Uterus (tissue), 2 donors: ENCODE measurements at regions not wholly inside any gene's neighbourhood (a gene's known extent, or its start where the extent isn't known, plus 50 kb on each side); places are given as distances from the start of the nearest gene placed in this dataset.

Experiments
- POLR2A ChIP-seq, 2 donors: fragments of 450-650 bp; IDR thresholded peaks; one replicate each; pipeline ENCODE4 v1.6.1; 2016; ENCODE audit warnings: antibody characterized with exemption in 2 of 2, mild to moderate bottlenecking in 1 of 2, moderate library complexity in 1 of 2
- TF ChIP-seq, protein P1 (sequence below), 4 experiments: fragments of 200-600 bp in 2 of 4; fragments of 450-650 bp in 2 of 4; sonication (generic) in 2 of 4; IDR thresholded peaks; one replicate each; pipeline ENCODE4 v1.5.1; 2016 to 2019; ENCODE audit warnings: antibody characterized with exemption in 4 of 4, mild to moderate bottlenecking in 2 of 4, moderate library complexity in 1 of 4

DNA sequence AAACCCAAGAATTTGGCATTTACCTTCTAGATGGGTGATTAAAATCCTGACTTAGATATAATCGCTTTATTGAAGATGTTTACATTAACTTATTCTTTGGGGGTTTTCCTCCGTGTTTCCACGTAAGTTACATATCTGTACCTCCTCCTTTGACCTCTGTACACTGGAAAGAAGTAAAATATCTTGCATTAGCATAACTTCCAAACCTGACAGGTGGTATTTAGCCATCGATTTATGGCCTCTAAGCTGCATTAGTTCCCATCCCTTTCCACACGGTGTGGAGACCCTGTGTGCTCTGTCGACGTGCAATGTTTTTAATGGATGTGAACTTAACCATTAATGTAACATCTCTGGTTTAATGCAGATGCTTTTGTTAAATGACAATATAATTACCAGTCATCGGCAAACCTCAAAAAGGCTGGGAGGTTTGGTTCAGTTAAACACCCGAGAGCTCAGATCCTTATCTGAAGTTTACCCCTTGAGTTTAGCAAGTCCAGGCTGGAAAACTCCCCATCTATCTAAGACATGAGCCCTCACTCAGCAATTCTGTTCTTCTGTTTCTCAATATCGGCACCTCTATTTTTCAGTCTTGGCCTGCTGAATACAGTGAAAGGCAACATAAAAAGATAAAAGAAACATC, 295.2 kb downstream of the GATA3 start:
- TF ChIP-seq, protein P1, sequence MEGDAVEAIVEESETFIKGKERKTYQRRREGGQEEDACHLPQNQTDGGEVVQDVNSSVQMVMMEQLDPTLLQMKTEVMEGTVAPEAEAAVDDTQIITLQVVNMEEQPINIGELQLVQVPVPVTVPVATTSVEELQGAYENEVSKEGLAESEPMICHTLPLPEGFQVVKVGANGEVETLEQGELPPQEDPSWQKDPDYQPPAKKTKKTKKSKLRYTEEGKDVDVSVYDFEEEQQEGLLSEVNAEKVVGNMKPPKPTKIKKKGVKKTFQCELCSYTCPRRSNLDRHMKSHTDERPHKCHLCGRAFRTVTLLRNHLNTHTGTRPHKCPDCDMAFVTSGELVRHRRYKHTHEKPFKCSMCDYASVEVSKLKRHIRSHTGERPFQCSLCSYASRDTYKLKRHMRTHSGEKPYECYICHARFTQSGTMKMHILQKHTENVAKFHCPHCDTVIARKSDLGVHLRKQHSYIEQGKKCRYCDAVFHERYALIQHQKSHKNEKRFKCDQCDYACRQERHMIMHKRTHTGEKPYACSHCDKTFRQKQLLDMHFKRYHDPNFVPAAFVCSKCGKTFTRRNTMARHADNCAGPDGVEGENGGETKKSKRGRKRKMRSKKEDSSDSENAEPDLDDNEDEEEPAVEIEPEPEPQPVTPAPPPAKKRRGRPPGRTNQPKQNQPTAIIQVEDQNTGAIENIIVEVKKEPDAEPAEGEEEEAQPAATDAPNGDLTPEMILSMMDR (IDR thresholded peaks at IDR 0.05) = no peak
- no peak for TF ChIP-seq POLR2A (IDR thresholded peaks at IDR 0.05)
